ENCODE measurements at regions not wholly inside any gene's neighbourhood (a gene's known extent, or its start where the extent isn't known, plus 50 kb on each side); places are given as distances from the start of the nearest gene placed in this dataset.

DNA sequence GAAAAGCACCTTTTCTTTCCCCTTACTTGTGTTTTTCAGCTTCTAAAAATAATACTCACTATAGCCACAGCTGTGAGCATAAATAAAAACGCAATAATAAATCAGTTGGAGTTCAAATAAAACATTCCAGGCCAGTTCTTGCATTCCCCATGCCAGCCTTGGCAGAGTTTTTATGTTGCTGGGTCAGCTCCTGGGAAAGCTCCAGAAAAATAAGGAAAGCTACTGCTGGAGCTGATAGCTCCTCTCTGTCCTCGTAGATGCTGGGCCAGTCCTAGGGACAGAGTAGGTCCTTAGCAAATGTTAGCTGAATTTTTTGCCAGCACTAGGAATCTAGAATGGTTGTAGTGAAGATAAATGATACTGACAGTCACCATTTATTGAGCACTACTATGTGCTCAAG lies 389.0 kb upstream of the SYNCRIP start:
- TF ChIP-seq CEBPB (IDR thresholded peaks at IDR 0.05), result no peak
- no peak for TF ChIP-seq EP300 (IDR thresholded peaks at IDR 0.05; ENCODE audit: borderline replicate concordance)
- no peak for TF ChIP-seq RAD21 (IDR thresholded peaks at IDR 0.05; ENCODE audit: low read depth)
- no peak for TF ChIP-seq TAF1 (IDR thresholded peaks at IDR 0.05; ENCODE audit: low read depth)
- no peak for TF ChIP-seq REST (IDR thresholded peaks at IDR 0.05; ENCODE audit: low read depth)
- TF ChIP-seq, protein P1, sequence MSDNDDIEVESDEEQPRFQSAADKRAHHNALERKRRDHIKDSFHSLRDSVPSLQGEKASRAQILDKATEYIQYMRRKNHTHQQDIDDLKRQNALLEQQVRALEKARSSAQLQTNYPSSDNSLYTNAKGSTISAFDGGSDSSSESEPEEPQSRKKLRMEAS (IDR thresholded peaks at IDR 0.05), result no peak
- no peak for TF ChIP-seq USF1 (IDR thresholded peaks at IDR 0.05)
- TF ChIP-seq FOXM1 (IDR thresholded peaks at IDR 0.05; ENCODE audit: borderline replicate concordance, low read depth), result no peak
